ENCODE measurements at regions not wholly inside any gene's neighbourhood (a gene's known extent, or its start where the extent isn't known, plus 50 kb on each side); places are given as distances from the start of the nearest gene placed in this dataset.

- TF ChIP-seq POLR2A (IDR thresholded peaks at IDR 0.05) (no peak), CTCF (IDR thresholded peaks at IDR 0.05) (no peak)
These were observed 109.6 kb upstream of the ST6GAL2 start for GRCh38 chr2:106995556-106995955.

Data from esophagus squamous epithelium (tissue), 4 donors.